HG03159 (cell line): ENCODE measurements at regions not wholly inside any gene's neighbourhood (a gene's known extent, or its start where the extent isn't known, plus 50 kb on each side); places are given as distances from the start of the nearest gene placed in this dataset.

ENCODE experiments used
- ATAC-seq: cut with Tn5 transposase; IDR thresholded peaks from one replicate; pipeline ENCODE4 v1.9.1; 2021; ENCODE audit warnings: mild to moderate bottlenecking, moderate library complexity; ENCODE audit not compliant: unreplicated experiment

DNA sequence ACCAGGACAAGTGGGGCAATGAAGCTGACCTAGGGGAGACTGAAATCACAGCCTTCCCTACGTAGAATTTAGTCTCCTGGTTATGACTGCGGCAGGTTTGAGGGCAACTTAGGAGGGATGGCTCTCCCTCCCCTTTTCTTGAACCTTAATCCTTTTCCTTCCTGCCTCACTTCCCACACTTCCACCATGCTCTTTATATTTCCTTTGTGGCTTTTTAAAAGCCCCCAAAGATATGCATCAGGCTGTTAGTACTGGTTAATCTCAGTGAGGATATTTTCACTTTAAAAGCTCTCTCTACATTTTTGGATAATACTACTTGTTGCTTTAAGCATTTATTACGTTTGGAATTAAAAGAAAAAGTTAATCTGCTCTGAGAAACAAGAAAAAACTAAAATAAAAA lies 339.2 kb downstream of the SOX2 start:
- ATAC-seq: no peak

DNA sequence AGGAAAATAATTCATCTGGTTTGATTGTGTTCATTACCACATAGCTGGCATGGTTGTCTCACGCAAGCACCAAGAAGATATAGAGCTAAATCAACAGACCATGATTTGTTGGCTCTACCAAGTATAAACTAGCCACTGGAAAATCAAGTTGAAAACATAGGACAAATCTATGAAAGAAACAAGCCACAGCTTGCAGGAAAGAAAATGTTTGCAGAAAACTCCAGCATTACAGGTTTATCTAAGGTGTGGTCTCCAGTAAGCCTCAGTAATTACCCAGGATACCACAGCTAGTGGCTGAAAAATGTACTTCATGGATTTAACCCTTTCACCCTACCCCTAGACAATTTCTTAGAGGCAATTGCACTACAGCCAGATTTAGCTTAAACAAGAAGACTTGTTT lies 340.6 kb downstream of the SOX2 start:
- no peak for ATAC-seq

DNA sequence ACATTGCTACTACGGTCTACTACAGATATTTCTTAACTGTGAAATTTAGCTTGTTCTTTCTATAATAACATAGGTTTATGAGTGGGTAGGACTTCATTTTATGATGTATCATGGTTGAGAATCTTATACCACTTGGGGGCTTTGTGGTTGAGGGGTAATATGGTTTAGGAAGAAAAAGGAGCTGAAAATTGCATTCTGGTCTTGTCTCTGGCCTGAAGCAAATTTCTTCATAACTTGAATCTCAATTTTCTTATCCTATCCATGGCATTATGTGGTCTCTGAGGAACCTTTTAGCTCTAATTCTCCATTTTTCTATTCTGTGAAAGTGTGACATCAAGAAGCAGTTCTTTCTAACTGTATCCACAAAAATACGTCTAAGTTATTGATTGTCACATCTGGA lies 341.0 kb downstream of the SOX2 start:
- no peak for ATAC-seq

DNA sequence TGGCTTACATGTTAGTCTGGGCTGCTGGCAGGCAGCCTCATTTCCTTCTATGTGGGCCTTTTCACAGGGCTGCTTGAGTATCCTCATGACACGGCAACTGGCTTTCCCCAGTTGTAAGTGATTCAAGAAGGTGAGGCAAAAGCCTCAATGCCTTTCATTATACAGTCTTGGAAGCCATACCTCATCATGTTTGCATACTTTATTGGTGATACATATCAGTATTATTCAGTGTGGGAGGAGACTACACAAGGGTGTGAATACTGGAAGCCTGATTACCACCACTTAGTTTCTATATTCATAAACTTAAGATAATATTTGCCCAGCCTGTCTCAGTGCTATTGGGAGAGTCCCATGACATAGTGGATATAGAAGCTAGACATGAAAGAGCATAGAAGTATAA lies 346.8 kb downstream of the SOX2 start:
- ATAC-seq: peak; percentile 39

DNA sequence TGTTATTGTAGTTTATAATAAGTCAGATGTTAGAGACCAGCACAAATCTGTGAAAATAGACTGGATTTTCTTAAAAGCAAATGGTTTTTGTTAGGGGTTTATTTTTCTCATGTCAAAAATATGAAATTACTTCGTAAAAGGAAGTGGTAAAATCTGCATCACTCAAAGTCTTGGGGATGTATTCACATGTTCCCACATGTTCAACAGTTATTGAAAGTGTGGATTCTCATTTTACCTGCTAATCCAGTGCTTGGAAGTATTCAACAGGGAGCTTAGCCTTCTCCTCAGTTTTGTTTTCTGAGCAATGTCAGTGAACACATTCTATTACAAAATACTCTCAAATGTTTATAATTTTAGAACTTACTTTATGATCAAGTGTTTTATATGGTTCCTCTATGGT lies 352.0 kb downstream of the SOX2 start:
- ATAC-seq: no peak

DNA sequence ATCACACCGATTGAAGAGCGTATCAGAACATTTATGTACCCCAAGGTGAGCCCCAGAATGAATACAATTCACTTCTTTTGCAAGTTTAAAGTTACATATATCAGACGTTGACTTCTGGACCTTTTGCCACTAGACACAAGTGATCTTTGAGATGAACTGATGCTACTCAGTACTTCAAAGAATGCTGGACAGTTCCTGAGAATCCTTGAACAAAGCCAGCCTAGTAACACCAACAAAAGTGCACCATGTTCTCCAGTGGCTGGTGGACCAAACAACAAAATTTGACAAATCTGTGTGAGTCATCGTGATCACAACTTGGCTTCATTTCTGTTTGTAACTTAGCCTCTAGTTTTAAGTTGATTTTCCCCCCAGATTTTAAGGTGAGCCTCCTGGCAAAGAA lies 355.7 kb downstream of the SOX2 start:
- ATAC-seq: no peak

DNA sequence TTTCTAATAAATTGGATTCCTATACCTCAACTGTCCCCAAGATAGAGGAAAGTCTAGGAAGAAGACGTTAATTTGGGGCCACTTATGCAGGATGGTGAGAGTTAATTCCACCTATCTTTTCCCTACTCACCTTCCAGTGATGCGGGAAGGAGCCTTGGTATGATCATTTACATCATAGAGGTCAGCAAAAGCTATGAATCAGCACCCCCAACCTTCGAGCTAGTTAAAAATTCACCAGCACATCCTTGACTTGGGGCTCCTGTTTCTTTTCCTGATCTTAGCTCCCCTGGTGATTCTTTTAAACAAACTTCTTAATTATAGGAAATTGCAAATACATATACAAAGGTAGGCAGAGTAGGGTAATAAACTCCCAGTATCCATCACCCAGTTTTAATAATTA lies 366.6 kb downstream of the SOX2 start:
- ATAC-seq: no peak

DNA sequence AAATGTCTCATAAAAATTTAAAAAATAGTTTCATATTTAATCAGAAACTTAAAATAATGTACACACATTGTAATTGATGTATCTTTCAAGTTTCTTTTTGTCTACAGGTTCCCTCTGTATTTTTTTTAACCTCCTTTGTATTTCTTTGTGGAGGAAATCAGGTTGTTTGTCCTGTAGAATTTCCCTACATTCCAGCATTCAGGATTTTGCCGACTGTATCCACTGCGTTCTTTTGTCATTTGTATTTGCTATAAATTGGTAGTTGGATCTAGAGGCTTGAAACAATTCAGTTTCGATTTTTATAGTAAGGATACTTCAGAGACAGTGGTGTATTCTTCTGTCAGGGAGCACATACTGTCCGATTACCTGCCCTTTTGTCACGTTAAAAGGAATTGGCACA lies 367.2 kb downstream of the SOX2 start:
- ATAC-seq: no peak

DNA sequence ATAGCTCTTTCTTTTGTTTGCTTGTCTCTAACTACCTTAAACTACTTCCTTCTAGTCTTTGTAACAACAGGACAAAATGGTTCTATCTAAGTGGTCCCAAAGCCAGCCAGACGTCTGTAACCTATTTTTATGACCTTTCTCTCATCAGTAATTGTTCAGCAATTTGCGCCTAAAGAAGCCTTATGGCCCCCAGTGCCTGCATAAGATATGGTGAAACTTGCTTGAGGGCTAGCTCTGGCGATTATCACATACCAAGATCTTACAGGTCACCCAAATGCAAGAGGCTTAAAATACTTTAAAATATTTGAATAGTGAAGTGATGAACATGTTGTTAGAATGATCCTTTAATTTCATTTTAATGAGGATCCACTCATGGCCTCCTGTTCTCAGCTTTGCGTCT lies 369.4 kb downstream of the SOX2 start:
- ATAC-seq: no peak

DNA sequence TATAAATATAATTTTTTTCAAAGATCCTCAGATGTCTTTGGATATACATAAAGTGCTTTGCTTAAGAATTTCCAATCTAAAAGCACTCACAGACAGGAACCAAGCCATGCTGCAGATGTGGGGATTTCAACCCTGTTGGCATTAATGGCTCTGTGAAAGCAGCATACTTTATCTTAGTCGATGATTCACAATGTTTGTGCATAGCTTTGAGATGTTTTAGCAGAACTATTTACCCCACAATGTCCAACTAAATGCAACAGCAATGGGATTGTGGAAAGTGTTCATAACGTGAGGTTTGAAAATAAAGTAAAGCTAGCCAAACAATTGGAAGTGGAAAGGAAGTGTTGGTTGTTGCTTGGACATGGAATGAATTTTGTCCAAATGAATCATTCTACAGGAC lies 371.4 kb downstream of the SOX2 start:
- ATAC-seq: no peak

DNA sequence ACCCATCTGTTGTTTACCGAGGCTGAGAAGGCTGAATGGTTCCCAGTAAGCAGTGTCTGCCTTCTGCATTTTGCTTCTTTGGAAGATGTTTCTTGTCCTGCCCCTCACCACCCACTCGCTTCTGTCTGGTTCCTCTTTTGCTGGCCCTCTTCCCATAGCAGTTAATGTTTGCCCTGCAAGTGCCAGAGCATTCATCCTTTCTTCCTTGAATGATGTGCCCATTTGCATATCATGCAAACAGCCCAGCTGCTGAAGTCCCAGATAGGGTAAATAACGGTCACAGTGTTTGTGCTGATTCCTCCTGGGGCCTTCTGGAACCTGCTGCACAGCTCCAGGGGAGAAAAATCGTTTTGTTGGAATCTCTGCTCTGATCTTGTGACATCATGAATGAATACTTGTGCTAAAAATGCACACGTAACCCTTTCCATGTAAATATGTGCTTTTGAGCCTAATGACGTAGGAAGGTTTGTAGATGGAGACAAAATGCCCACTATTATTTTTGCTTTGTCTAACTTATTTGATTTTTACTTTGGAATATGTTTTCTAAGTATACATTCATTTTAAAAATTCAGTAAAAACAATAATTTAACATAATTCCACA lies 381.0 kb downstream of the SOX2 start:
- peak; percentile 57 for ATAC-seq

DNA sequence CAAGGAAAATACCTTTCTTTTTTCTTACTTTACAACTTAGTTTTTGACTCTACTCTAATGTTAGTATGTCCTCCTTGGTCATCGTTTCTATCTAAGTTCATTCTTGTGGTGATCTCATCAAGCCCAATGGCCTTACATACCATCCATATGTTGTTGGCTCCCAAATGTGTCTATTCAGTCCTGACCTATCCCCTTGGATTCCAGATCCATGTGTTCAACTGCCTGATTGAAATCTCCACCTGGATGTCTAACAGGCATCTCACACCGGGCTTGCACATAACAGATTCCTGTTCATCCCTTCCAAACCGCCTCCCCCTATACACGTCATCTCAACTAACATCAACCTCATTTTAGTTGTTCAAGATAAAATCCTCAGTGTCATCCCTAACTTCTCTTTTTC lies 382.6 kb downstream of the SOX2 start:
- ATAC-seq: no peak

DNA sequence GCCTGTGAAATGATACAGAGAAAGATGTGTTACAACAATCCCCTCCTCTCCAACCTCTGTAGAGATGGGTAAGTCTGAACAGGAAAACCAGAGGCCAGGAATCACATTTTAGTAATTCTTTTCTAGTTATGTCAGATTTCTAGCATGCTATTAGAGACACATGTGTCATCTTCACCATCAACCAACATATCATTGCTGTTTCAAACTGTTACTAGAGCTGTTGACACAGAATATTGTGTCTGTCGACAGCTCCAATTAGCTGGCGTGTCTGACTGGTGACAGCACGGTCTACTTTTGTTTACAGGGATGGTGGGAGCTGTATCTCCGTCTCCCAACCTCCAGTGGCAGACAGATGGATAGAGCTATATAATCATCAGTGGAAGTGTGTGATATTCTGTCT lies 393.2 kb downstream of the SOX2 start:
- ATAC-seq: no peak

DNA sequence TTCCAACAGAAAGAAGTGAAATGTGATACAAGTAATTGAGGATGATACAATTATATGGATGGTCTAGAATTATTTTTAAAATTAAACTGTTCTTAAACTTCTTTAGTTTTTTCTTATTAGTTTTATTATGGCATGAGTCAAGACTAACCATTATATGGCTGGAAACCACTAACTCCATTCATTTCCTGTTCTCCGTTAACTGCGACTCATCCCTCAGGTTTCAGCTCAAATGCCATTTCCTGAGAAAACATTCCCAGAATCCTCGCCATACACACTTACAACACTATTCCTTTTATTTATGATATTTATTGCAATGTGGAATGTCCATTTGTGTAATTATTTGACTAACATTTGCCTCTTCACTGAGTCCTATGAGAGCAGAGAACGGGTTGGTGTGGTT lies 394.1 kb downstream of the SOX2 start:
- ATAC-seq: no peak

DNA sequence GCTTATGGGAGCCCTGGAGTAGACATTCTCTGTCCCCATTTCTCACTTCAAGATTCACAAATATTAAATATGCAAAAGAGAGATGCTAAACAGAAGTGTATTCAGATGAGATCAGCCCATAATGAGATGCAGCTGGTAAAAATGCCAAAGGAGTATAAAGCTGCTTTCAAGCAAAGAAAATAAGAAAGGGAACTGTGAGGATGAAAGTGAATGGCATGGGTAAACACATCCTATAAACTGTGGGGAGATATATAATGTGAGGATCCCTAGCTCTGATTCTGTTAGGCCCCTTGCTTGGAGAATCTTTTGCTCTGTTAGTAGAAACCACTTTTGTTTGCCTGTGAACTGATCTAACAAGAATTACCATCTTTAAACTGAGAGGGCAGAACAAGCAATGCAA lies 396.6 kb downstream of the SOX2 start:
- ATAC-seq: no peak

DNA sequence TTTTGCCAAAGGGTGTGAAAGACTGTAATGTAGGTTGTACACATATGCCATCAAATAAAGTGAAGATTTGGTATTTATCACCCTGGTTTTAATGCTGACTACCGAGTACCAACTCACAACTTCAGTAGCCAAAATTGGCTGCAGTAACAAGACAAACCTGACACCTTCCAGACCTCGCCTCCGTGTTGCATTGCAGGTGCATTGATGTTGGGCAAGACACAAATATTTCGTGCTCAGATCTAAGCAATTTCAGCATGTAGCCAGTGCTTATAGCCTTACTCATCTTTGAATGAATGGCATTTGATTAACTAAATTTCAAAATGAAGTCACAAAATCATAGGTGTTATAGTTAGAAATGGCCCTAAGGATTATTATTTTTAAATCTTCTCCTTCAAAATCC lies 400.2 kb downstream of the SOX2 start:
- no peak for ATAC-seq

DNA sequence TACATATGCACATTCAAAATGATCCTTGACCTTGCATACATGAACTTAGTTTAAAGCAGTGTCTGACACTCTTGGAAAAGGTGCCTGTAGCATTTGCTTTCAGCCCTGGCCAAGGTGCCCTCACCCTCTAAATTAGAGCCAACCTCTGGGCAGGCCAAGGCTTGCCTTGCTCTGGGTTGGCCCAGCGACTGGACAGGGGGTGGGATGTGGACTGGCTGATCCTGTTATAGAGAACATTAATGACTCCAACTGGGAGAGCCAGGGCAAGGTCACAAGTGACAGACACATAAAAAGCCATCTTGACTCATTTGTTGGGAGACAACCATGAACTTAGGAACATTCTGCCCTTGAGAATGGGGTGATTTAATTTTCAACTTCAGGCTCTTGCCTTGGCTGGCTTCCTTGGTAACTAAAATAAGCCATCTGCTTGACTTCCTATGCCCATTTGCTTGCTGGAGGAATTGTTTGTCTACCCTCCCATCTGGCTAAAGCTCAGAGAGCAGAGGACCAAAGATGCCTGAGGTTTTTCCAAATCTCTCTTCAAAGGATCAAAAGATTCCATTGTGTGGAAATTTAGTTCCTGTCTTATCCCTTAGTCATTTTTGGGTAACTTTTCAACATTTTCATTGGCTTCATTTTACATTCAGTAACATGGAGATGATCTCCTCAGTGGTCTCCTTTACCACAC lies 403.7 kb downstream of the SOX2 start:
- ATAC-seq: no peak

DNA sequence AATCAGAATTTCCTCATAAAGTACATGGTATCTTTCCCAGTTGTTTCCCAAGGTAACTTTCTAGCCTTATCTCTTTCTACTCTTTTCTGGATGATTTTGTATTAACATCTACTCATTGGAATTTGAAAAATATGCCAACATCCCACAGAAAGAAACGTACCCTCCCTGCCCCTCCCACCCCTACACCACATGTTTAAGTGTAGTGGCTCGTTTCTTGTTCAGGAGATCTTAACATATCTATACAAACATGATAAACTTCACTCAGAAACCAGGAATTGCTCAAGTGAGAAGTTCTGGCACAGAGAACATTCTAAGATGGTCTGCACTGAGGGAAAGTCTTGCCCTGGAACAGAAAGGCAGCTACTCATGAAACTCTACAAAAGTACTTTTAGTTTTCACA lies 404.7 kb downstream of the SOX2 start:
- no peak for ATAC-seq

DNA sequence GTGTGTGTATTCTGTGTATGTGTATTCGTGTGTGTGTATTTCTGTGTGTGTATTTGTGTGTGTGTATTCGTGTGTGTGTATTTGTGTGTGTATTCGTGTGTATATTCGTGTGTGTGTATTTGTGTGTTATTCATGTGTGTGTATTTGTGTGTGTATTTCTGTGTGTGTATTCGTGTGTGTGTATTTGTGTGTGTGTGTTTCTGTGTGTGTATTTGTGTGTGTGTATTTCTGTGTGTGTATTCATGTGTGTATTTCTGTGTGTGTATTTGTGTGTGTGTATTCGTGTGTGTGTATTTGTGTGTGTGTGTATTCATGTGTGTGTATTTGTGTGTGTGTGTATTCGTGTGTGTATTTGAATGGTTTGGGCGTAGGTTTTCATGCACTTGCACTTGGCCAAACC lies 405.4 kb downstream of the SOX2 start:
- no peak for ATAC-seq

DNA sequence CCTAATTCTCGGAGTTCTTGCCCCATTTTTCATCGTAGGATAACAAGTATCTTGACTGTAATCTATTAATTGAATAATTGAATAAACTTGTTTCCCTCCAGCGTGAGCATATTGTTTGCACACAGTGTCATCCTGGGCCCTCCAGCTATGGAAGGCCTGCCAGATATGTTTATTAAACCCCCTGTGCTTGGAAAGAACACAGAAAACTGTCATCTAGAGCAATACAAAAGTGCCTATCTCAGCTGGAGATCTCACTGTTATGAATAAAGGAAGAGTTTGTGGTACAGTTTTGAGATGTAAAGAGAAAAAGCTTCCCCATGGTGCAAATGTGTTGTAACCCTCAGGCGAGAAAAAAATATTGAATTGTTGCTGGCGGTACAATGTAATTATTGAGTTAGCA lies 405.9 kb downstream of the SOX2 start:
- no peak for ATAC-seq

DNA sequence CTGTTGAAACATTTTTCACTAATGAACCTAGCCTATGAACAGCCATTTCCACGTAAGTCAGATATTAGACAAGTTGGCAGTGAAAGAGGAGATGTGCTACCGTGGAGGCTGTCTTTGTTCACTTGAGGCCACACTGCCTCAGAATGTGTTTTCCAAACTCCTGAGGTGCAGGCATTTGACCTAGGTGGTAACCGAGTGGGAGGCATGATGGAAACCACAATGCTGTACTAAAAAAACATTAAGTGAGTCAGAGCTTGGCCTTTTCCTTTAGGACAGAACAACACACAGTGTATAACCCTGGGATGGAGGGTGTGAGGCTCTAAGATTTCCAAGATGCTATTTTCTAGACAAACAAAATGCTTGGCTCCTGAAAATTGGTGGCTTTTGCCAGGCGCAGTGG lies 406.3 kb downstream of the SOX2 start:
- ATAC-seq: no peak

DNA sequence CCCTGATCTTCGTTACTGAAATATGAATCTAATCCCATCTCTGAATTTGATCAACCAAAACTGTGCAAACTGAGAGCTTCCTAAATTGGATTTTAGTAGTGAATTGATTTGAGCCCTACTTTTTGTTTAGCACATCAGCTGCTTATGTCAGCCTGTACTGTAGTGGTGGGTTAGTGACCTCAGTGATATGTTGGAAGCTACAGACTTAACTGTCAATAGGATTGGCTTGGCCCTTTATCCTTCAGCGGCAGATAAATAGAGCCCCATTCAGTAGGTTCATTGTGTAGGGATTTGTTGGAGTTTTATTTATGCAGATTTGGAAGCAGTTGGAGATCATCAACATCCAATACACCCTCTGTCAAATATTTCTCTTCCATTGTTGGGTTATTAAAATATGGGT lies 409.7 kb downstream of the SOX2 start:
- ATAC-seq: no peak

DNA sequence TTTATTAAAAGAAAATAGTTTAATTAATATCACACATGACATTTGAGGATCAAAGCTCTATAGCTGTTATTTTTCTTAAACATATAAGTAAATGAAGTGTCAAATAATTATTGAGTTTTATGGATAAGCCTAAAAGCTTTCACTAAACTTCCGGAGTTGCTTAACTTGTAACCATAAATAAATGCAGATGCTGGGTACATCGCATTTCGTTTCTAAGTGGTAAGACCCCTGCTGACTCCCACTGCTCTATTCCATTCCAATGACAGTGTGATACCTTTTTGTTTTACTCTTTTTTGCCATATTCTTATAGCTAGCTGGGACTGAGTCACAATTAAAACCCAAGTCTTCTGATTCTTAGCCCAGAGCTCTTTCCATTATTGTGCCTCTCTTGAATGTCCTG lies 411.1 kb downstream of the SOX2 start:
- ATAC-seq: no peak
